Liver (tissue), 3 donors: ENCODE measurements at regions not wholly inside any gene's neighbourhood (a gene's known extent, or its start where the extent isn't known, plus 50 kb on each side); places are given as distances from the start of the nearest gene placed in this dataset.

ENCODE experiments used
- ATF3 ChIP-seq: IDR thresholded peaks from 2 replicates; pipeline ENCODE4 v1.6.1; 2016; ENCODE audit warnings: antibody characterized with exemption
- CTCF ChIP-seq: fragments of 150-350 bp; IDR thresholded peaks from 2 replicates; pipeline ENCODE4 v1.5.1; 2017; ENCODE audit warnings: improper control_type of control experiment, low read depth, low read length; ENCODE audit not compliant: missing input control
- EGR1 ChIP-seq, 2 donors: IDR thresholded peaks; 2 replicates each; pipeline ENCODE4 v1.6.1; 2016 to 2018; ENCODE audit warnings: antibody characterized with exemption in 2 of 2, low read depth in 2 of 2
- FOXA1 ChIP-seq: IDR thresholded peaks from 2 replicates; pipeline ENCODE4 v1.6.1; 2016; ENCODE audit warnings: antibody characterized with exemption
- GABPA ChIP-seq, 2 donors: IDR thresholded peaks in 1 of 2; conservative IDR thresholded peaks in 1 of 2; 2 replicates each; pipeline ENCODE4 v1.6.1; 2016; ENCODE audit warnings: antibody characterized with exemption in 2 of 2, mild to moderate bottlenecking in 1 of 2, moderate library complexity in 1 of 2
- JUND ChIP-seq, 2 donors: IDR thresholded peaks; 2 replicates each; pipeline ENCODE4 v1.6.1; 2016; ENCODE audit warnings: antibody characterized with exemption in 2 of 2
- MAX ChIP-seq: IDR thresholded peaks from 2 replicates; pipeline ENCODE4 v1.6.1; 2016; ENCODE audit warnings: antibody characterized with exemption
- RAD21 ChIP-seq, 2 donors: IDR thresholded peaks; 2 replicates each; pipeline ENCODE4 v1.6.1; 2016; ENCODE audit warnings: antibody characterized with exemption in 2 of 2, mild to moderate bottlenecking in 2 of 2
- REST ChIP-seq: IDR thresholded peaks from 2 replicates; pipeline ENCODE4 v1.6.1; 2016; ENCODE audit warnings: antibody characterized with exemption, mild to moderate bottlenecking
- SP1 ChIP-seq: IDR thresholded peaks from 2 replicates; pipeline ENCODE4 v1.6.1; 2018; ENCODE audit warnings: antibody characterized with exemption, mild to moderate bottlenecking
- TAF1 ChIP-seq: conservative IDR thresholded peaks from 2 replicates; pipeline ENCODE4 v1.6.1; 2016; ENCODE audit warnings: antibody characterized with exemption, mild to moderate bottlenecking
- YY1 ChIP-seq: IDR thresholded peaks from 2 replicates; pipeline ENCODE4 v1.6.1; 2016; ENCODE audit warnings: antibody characterized with exemption, mild to moderate bottlenecking
- ZBTB33 ChIP-seq: IDR thresholded peaks from 2 replicates; pipeline ENCODE4 v1.6.1; 2016; ENCODE audit warnings: antibody characterized with exemption
- donor health status: healthy.
- donor health status: healthy.

GRCh38 chr14:101064718-101065117 is 161.2 kb upstream of the RTL1 start:
- TF ChIP-seq CTCF (no peak), YY1 (no peak), ATF3 (no peak), TAF1 (no peak), RAD21 (IDR thresholded peaks at IDR 0.05) (no peak), SP1 (no peak), ZBTB33 (no peak), JUND (IDR thresholded peaks at IDR 0.05) (no peak), FOXA1 (no peak), REST (no peak), MAX (no peak), GABPA (IDR thresholded peaks at IDR 0.05 in 1 of 2, conservative IDR thresholded peaks at IDR 0.05 in 1 of 2) (no peak), EGR1 (IDR thresholded peaks at IDR 0.05; ENCODE audit: low read depth in 2 of 2) (no peak)
